ENCODE measurements at regions not wholly inside any gene's neighbourhood (a gene's known extent, or its start where the extent isn't known, plus 50 kb on each side); places are given as distances from the start of the nearest gene placed in this dataset.

- no peak for TF ChIP-seq CTCF (IDR thresholded peaks at IDR 0.05; ENCODE audit: borderline replicate concordance, control extremely low read depth, extremely low read depth, insufficient read depth, missing control alignments)
- DNase-seq (ENCODE audit: low spot score), result no peak
- in situ Hi-C loops (cut with MboI; ENCODE audit: low sequenced_read_pairs, unreplicated experiment), result no loop called here
Measured at GRCh38 chr4:11198516-11199305, 230.0 kb downstream of the HS3ST1 start.

- TF ChIP-seq CTCF (IDR thresholded peaks at IDR 0.05; ENCODE audit: borderline replicate concordance, control extremely low read depth, extremely low read depth, insufficient read depth, missing control alignments), result no peak
- DNase-seq (ENCODE audit: low spot score), result no peak
- in situ Hi-C loops (cut with MboI; ENCODE audit: low sequenced_read_pairs, unreplicated experiment), result no loop called here
Measured at GRCh38 chr4:11197631-11198341, 230.9 kb downstream of the HS3ST1 start.

GRCh38 chr4:11196927-11197522, 231.7 kb downstream of the HS3ST1 start:
- no peak for DNase-seq (ENCODE audit: low spot score)
- in situ Hi-C loops (cut with MboI; ENCODE audit: low sequenced_read_pairs, unreplicated experiment), result no loop called here
- no peak for TF ChIP-seq CTCF (IDR thresholded peaks at IDR 0.05; ENCODE audit: borderline replicate concordance, control extremely low read depth, extremely low read depth, insufficient read depth, missing control alignments)

GRCh38 chr4:11194431-11194830, 234.3 kb downstream of the HS3ST1 start:
- no peak for TF ChIP-seq CTCF (IDR thresholded peaks at IDR 0.05; ENCODE audit: borderline replicate concordance, control extremely low read depth, extremely low read depth, insufficient read depth, missing control alignments)
- no peak for DNase-seq (ENCODE audit: low spot score)
- in situ Hi-C loops (cut with MboI; ENCODE audit: low sequenced_read_pairs, unreplicated experiment), result no loop called here

- in situ Hi-C loops (cut with MboI; ENCODE audit: low sequenced_read_pairs, unreplicated experiment), result no loop called here
- no peak for TF ChIP-seq CTCF (IDR thresholded peaks at IDR 0.05; ENCODE audit: borderline replicate concordance, control extremely low read depth, extremely low read depth, insufficient read depth, missing control alignments)
- DNase-seq (ENCODE audit: low spot score), result no peak
Measured at GRCh38 chr4:11189756-11190155, 238.9 kb downstream of the HS3ST1 start.

- DNase-seq (ENCODE audit: low spot score), result no peak
- in situ Hi-C loops (cut with MboI; ENCODE audit: low sequenced_read_pairs, unreplicated experiment), result no loop called here
- TF ChIP-seq CTCF (IDR thresholded peaks at IDR 0.05; ENCODE audit: borderline replicate concordance, control extremely low read depth, extremely low read depth, insufficient read depth, missing control alignments), result no peak
Measured at GRCh38 chr4:11183356-11183740, 245.3 kb downstream of the HS3ST1 start.
